HG02610 (cell line): ENCODE measurements at regions not wholly inside any gene's neighbourhood (a gene's known extent, or its start where the extent isn't known, plus 50 kb on each side); places are given as distances from the start of the nearest gene placed in this dataset.
"Not testable (repeated sequence)": the region's sequence is repeated elsewhere in the genome, so short reads cannot be mapped to it uniquely, and the experiment has no call there.

Experiments used
- ATAC-seq: cut with Tn5 transposase; IDR thresholded peaks from one replicate; pipeline ENCODE4 v1.9.1; 2021; ENCODE audit warnings: mild to moderate bottlenecking, moderate library complexity; ENCODE audit not compliant: unreplicated experiment

GRCh38 chr2:234203135-234203984 lies 152.9 kb downstream of the SPP2 start:
- ATAC-seq, result no peak

GRCh38 chr2:234202601-234203000 lies 152.1 kb downstream of the SPP2 start:
- no peak for ATAC-seq

GRCh38 chr2:234199996-234200395 lies 149.5 kb downstream of the SPP2 start:
- no peak for ATAC-seq

- no peak for ATAC-seq
Observed at GRCh38 chr2:234198976-234199375, 148.5 kb downstream of the SPP2 start.

- no peak for ATAC-seq
Observed at GRCh38 chr2:234195516-234195915, 145.0 kb downstream of the SPP2 start.

GRCh38 chr2:234193977-234194563 lies 143.6 kb downstream of the SPP2 start:
- ATAC-seq, result no peak

GRCh38 chr2:234191819-234192407 lies 141.4 kb downstream of the SPP2 start:
- ATAC-seq, result no peak

- no peak for ATAC-seq
Observed at GRCh38 chr2:234189786-234190300, 139.3 kb downstream of the SPP2 start.

- no peak for ATAC-seq
Observed at GRCh38 chr2:234189230-234189629, 138.7 kb downstream of the SPP2 start.

GRCh38 chr2:234187646-234188174 lies 137.2 kb downstream of the SPP2 start:
- ATAC-seq, result no peak

GRCh38 chr2:234181121-234181520 lies 130.6 kb downstream of the SPP2 start:
- no peak for ATAC-seq

GRCh38 chr2:234179031-234179363 lies 128.5 kb downstream of the SPP2 start:
- ATAC-seq, result no peak

- ATAC-seq, result no peak
Observed at GRCh38 chr2:234178330-234179030, 128.0 kb downstream of the SPP2 start.

- ATAC-seq, result no peak
Observed at GRCh38 chr2:234175649-234176048, 125.1 kb downstream of the SPP2 start.

GRCh38 chr2:234174742-234175141 lies 124.2 kb downstream of the SPP2 start:
- no peak for ATAC-seq

- ATAC-seq, result no peak
Observed at GRCh38 chr2:234172532-234172931, 122.0 kb downstream of the SPP2 start.

- ATAC-seq, result no peak
Observed at GRCh38 chr2:234172066-234172465, 121.6 kb downstream of the SPP2 start.

GRCh38 chr2:234171666-234172065 lies 121.2 kb downstream of the SPP2 start:
- no peak for ATAC-seq

- ATAC-seq, result no peak
Observed at GRCh38 chr2:234169674-234170073, 119.2 kb downstream of the SPP2 start.

- not testable (repeated sequence) for ATAC-seq
Observed at GRCh38 chr2:234168605-234169570, 118.4 kb downstream of the SPP2 start.
